ENCODE measurements at regions not wholly inside any gene's neighbourhood (a gene's known extent, or its start where the extent isn't known, plus 50 kb on each side); places are given as distances from the start of the nearest gene placed in this dataset.

- TF ChIP-seq, protein P1, sequence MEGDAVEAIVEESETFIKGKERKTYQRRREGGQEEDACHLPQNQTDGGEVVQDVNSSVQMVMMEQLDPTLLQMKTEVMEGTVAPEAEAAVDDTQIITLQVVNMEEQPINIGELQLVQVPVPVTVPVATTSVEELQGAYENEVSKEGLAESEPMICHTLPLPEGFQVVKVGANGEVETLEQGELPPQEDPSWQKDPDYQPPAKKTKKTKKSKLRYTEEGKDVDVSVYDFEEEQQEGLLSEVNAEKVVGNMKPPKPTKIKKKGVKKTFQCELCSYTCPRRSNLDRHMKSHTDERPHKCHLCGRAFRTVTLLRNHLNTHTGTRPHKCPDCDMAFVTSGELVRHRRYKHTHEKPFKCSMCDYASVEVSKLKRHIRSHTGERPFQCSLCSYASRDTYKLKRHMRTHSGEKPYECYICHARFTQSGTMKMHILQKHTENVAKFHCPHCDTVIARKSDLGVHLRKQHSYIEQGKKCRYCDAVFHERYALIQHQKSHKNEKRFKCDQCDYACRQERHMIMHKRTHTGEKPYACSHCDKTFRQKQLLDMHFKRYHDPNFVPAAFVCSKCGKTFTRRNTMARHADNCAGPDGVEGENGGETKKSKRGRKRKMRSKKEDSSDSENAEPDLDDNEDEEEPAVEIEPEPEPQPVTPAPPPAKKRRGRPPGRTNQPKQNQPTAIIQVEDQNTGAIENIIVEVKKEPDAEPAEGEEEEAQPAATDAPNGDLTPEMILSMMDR (IDR thresholded peaks at IDR 0.05) = no peak
- TF ChIP-seq POLR2A (IDR thresholded peaks at IDR 0.05) = no peak
Measured at GRCh38 chr1:219060798-219061197, 112.9 kb upstream of the LYPLAL1 start.

All from uterus (tissue), 2 donors.